Neural crest cell (in vitro differentiated cells): ENCODE measurements at regions not wholly inside any gene's neighbourhood (a gene's known extent, or its start where the extent isn't known, plus 50 kb on each side); places are given as distances from the start of the nearest gene placed in this dataset.

Source experiments
- DNase-seq: peaks from one replicate; pipeline ENCODE4 v3.0.0; 2021; ENCODE audit warnings: low read depth, mixed read lengths, low spot score
- H3K27ac Mint-ChIP-seq: one replicate; pipeline ENCODE4 v1.8.0; 2021; ENCODE audit warnings: mild to moderate bottlenecking, mixed read lengths; ENCODE audit not compliant: unreplicated experiment
- H3K27me3 Mint-ChIP-seq: 2 replicates; pipeline ENCODE4 v1.8.0; 2021; ENCODE audit warnings: low read depth, mild to moderate bottlenecking, mixed read lengths
- H3K36me3 Mint-ChIP-seq: 2 replicates; pipeline ENCODE4 v1.8.0; 2021; ENCODE audit warnings: low read depth, mild to moderate bottlenecking, mixed read lengths
- H3K4me1 Mint-ChIP-seq: 2 replicates; pipeline ENCODE4 v1.8.0; 2021; ENCODE audit warnings: mixed read lengths
- H3K4me3 Mint-ChIP-seq: one replicate; pipeline ENCODE4 v1.8.0; 2021; ENCODE audit warnings: mild to moderate bottlenecking, mixed read lengths
- H3K9me3 Mint-ChIP-seq: 2 replicates; pipeline ENCODE4 v1.8.0; 2021; ENCODE audit warnings: mixed read lengths
- TF ChIP-seq, protein P1 (sequence below): fragments of 200-600 bp; sonication (generic); conservative IDR thresholded peaks from 2 replicates; pipeline ENCODE4 v1.5.0; 2021; ENCODE audit warnings: antibody characterized with exemption, mild to moderate bottlenecking

DNA sequence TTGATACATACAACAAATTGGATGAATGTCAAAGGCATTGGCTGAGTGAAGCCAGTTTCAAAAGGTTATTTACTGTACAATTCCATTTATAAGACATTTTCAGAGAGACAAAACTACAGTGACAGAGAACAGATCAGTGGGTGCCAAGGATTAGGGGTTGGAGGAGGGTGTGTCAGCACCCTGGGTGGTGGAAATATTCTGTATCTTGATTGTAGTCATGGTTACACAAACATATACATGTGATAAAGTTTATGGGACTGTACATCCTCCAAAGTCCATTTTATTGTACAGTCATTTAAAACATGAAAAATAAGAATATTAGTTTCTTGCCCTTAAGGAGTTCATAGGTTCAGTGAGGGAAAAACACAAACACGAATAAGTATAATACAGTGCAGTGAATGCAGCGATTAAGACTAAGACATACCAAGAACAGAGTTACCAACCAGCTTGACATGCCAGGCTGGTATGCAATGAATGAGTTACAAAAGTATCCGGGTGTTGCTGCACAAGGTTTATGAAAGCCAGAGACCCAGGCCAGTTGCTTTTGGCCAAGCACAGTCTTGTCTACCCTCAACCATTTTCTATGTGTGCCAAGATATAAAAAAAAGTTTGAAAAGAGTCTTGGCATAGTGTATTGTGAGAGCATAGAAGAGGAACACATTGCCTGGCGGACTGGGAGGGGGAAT is 123.6 kb downstream of the MSL3 start:
- Mint-ChIP-seq H3K36me3 (peaks cover 4% of the 10 kb centered on the region), H3K4me1 (no peaks in the 10 kb centered on the region), H3K9me3 (peaks cover 5% of the 10 kb centered on the region), H3K4me3 (no peak overlapping the region), H3K27me3 (no peaks in the 10 kb centered on the region), H3K27ac (no peak overlapping the region)
- TF ChIP-seq, protein P1, sequence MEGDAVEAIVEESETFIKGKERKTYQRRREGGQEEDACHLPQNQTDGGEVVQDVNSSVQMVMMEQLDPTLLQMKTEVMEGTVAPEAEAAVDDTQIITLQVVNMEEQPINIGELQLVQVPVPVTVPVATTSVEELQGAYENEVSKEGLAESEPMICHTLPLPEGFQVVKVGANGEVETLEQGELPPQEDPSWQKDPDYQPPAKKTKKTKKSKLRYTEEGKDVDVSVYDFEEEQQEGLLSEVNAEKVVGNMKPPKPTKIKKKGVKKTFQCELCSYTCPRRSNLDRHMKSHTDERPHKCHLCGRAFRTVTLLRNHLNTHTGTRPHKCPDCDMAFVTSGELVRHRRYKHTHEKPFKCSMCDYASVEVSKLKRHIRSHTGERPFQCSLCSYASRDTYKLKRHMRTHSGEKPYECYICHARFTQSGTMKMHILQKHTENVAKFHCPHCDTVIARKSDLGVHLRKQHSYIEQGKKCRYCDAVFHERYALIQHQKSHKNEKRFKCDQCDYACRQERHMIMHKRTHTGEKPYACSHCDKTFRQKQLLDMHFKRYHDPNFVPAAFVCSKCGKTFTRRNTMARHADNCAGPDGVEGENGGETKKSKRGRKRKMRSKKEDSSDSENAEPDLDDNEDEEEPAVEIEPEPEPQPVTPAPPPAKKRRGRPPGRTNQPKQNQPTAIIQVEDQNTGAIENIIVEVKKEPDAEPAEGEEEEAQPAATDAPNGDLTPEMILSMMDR = no peak
- no peak for DNase-seq

DNA sequence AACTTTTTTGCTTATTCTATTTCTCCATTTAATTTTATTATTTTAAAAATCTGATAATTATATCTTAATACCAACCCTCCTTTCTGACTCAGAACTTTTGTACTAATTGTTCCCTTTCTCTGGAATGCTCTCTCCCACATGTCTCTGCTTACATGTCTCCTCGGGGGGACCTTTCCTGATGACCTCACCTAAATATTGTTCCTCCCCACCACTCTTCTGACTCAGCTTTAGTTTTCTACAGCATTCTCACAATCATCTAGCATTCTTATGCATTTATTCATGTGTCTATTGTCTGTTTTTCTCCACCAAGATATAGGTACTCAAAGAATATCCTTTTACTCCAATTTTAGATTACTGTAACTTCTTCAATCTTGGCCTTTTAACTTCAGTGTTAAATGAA is 128.7 kb downstream of the MSL3 start:
- Mint-ChIP-seq H3K27me3 (peaks cover 2% of the 10 kb centered on the region), H3K36me3 (peaks cover 3% of the 10 kb centered on the region), H3K9me3 (peaks cover 8% of the 10 kb centered on the region), H3K4me3 (no peak overlapping the region), H3K27ac (no peak overlapping the region), H3K4me1 (no peaks in the 10 kb centered on the region)
- no peak for DNase-seq
- TF ChIP-seq, protein P1 = no peak

DNA sequence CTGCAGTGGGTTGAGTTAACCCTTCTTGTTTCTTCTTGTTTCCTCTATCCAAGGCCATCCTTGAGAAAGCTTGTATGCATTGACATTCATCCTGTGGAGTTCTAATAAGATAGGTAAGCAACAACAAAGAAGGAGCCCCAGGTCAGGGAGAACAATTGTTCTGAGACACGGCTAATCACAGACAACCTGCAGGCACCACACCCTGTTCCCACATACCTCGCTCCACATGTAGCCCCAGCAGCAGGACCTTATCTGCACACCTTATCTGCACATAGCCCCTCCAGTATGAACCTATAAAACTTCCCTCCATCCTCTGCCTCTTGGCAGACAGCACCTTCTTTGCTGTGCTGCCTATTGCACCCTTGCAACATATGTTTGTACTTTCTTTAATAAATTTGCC is 129.1 kb downstream of the MSL3 start:
- H3K36me3 Mint-ChIP-seq = no peaks in the 10 kb centered on the region
- H3K4me1 Mint-ChIP-seq = no peaks in the 10 kb centered on the region
- TF ChIP-seq, protein P1 = no peak
- no peak for DNase-seq
- H3K27ac Mint-ChIP-seq = no peak overlapping the region
- peaks cover 2% of the 10 kb centered on the region for H3K27me3 Mint-ChIP-seq
- H3K4me3 Mint-ChIP-seq = no peak overlapping the region
- peaks cover 5% of the 10 kb centered on the region for H3K9me3 Mint-ChIP-seq

DNA sequence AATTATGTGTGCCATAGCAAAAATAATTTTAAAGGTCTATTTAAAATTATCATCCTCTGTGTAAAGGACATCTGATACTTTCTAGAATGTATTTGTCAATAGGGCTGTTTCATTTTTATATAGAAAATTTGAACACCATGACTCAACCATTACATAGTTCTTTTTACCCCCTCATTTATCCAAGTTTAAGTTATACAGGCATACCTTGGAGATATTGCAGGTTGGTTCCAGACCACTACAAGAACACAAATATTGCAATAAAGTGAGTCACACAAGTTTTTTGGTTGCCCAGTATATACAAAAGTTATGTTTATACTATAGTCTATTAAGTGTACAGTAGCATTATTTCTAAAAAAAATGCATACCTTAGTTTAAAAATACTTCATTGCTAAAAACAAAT is 130.4 kb downstream of the MSL3 start:
- no peak overlapping the region for H3K4me3 Mint-ChIP-seq
- H3K9me3 Mint-ChIP-seq = peaks cover 5% of the 10 kb centered on the region
- no peaks in the 10 kb centered on the region for H3K36me3 Mint-ChIP-seq
- no peak overlapping the region for H3K27ac Mint-ChIP-seq
- no peak for DNase-seq
- peaks cover 2% of the 10 kb centered on the region for H3K27me3 Mint-ChIP-seq
- no peaks in the 10 kb centered on the region for H3K4me1 Mint-ChIP-seq
- TF ChIP-seq, protein P1 = no peak

DNA sequence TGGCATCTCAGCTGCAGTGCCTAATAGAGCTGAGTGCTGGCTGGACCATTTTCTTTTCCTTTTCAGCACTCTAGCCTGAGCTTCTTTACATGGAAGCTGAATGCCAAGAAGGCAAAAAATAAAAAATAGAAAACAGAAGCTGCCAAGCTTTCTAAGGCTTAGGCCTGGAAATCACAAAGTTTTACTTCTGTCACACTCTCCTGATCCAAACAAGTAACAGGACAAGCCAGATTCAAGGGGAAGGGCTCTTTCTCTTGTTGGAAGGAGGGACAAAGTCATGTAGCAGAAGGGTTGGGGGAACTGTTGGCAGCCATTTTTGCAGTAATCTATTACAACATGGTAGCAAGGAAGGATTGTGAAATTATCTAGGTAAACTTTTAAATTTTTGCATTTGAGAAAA is 131.8 kb downstream of the MSL3 start:
- no peak overlapping the region for H3K27ac Mint-ChIP-seq
- no peak overlapping the region for H3K4me3 Mint-ChIP-seq
- no peaks in the 10 kb centered on the region for H3K36me3 Mint-ChIP-seq
- TF ChIP-seq, protein P1 = no peak
- DNase-seq = no peak
- H3K27me3 Mint-ChIP-seq = peaks cover 2% of the 10 kb centered on the region
- peaks cover 7% of the 10 kb centered on the region for H3K9me3 Mint-ChIP-seq
- no peaks in the 10 kb centered on the region for H3K4me1 Mint-ChIP-seq
